Middle frontal gyrus (tissue), 1 donor: ENCODE measurements at regions not wholly inside any gene's neighbourhood (a gene's known extent, or its start where the extent isn't known, plus 50 kb on each side); places are given as distances from the start of the nearest gene placed in this dataset.
"Not testable (repeated sequence)": the region's sequence is repeated elsewhere in the genome, so short reads cannot be mapped to it uniquely, and the experiment has no call there.

Source experiments
- DNase-seq: peaks from one replicate; pipeline ENCODE4 v3.0.0-alpha.2; 2015; ENCODE audit warnings: low spot score; ENCODE audit errors: extremely low spot score

DNA sequence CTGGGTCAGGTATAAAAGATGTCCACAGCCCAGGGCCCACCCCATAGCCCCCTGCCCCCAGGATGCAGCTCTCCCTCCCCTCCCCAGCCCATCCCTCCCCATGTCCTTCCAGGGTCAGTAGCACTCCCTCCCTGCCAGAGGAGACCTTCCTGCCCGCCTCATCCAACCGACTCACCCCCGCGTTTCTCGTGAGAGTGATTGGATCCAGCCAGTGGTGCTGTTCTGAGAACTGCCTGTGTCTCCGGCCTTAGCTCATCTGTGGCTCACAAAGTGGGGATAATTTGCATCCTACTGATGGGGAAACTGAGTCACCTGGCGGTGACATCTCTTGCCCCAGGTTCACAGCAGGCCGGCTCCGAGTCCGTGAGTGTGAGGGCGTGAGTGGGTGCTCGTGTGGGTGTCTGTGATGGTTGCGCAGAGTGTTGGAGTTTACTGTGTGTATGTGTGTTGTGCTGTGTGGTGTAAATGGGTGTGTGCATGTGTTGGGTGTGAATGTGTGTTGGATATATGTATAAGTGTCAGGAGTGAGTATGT, 90.7 kb upstream of the GSE1 start:
- DNase-seq, result no peak

- no peak for DNase-seq
These were observed 90.1 kb upstream of the GSE1 start for GRCh38 chr16:85522842-85523601.

GRCh38 chr16:85523602-85524364, 89.3 kb upstream of the GSE1 start:
- DNase-seq, result no peak

- no peak for DNase-seq
These were observed 88.8 kb upstream of the GSE1 start for GRCh38 chr16:85524365-85524629.

DNA sequence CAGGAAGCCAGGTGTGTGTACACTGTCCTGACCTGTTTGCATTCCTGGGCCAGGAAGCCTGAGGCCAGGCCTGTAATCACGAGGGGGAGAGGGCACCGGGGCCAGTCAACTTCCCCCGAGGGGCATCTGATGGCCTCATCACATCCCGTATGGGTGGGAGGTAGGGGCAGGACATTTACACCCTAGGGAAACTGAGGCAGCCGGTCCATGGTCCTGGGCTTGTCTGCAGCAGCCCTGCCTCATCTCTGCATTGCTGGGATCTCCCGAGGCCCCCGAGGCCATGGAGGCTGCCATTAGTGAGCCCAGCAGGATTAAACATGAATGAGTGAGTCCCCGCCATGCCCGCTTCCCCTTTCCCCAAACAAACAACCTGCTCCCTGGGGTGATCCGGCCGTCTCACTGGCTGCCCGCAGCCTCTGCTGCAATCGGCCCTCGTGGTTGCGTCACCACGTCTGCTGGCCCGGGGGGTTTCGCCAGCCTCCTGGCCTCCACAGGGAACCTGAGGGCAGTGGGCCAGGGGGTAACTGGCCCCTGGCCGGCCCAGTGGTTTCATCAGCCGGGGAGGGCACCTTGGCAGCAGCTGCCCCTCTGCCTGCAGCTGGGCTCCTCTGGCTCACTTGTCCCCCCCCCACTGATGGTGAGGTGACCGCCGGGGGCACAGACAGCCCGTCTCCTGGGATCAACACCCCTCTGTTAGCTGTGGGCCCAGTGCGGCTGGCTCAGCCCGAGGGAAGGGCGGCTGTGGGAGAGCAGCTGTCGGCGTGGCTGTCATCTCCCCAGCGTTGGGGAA, 88.3 kb upstream of the GSE1 start:
- DNase-seq, result no peak

- no peak for DNase-seq
These were observed 87.5 kb upstream of the GSE1 start for GRCh38 chr16:85525420-85526184.

DNA sequence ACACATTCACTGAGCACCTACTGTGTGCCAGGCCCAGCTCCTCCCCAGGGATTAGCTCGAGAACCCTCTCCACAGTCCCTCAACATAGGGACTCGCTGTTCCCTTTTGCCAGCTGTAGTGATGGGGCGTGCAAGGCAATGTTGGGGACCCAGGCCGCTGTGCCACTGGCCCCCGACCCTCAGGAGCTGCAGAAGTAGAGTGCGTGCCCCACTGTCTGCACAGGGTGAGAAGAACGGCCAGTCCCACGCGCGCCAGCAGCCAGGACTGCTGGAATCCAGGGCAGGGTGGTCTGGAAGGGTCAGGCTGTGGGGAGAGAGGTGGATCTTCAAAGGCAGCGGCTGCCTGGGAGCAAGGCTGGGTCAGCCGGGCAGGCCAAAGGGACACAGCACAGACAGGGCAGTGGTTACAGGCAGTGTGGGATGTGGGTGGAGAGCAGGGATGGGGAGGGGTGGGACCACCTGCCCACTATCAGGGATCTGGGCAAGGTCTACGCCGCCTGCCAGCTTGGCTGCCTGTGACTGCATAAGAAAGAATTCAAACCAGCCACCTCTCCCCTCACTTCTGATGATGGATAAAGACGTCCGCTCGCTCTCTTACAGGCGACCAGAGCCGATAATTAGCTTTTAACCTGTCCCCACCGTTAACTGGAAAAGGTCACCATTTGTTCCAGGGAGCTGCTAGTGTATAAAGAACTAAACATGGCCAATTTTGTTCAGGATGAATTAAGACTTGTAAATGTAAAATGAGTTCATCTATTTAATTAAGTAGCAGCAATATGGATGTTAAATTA, 86.7 kb upstream of the GSE1 start:
- no peak for DNase-seq

GRCh38 chr16:85527042-85527766, 85.9 kb upstream of the GSE1 start:
- no peak for DNase-seq

DNA sequence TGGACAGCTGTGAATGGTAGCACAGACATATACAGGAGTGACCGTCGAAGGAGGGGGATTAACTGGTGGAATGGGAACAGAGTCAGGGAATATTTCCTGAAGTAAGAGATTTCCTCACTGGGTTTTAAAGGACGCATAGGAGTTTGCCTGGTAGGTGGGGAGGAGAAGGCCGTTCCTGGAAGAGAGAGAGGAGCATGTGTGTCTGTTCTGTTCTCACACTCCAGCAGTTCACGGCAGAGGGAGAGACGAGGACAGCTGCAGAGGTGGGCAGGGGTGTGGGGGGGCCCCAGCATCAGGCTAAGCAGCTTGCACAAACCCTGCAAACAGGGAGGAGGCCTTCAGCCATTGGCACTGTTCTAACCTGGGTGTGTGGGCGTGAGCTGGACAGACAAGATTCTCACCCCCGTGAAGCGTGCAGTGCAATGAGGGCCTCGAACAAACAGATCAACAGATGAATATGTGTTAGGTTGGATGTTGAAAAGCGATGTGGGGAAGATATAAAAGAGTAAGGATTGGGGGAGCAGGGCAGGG, 85.3 kb upstream of the GSE1 start:
- DNase-seq, result no peak

GRCh38 chr16:85528528-85529387, 84.4 kb upstream of the GSE1 start:
- no peak for DNase-seq

DNA sequence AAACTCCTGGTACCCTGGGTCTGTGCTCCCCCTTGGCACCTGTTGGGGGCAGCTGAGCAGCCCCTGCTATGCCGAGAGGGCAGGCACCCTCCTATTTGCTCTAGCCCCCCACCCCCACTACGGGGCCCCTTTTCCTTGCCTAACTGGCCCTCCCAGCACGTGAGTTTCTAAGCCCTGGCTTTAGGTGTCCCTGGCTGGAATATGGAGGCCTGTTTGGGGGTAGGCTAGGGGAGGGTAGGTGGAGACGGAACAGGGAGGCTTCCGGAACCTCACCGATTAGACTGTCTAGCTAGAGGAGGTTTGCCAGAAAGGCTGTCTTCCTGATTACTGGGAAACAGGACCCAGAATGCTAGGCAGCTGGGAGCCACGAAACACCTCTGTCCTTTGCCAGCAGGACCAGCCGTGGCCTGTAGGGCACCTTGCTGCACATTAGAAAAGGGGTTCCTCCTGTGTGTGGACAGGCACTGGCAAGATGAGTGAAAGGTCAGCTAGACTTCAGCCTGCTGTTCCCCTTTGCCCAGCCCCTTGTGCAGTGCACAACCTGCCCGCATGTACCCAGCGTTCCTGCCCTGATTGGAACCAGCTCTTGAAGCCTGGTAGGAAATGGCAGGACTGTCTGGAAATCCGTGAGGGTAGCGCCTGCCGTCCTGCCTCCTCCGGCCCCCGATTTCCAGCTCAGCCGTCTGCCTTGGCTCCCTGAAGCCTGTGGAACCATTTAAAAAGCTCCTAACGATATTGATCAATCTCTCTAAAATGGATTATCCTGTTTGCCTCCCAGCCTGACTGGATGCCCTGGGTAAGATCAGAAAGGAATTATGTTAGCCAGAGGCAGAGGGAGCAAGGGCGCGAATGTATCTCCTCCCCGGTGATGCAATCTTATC, 83.4 kb upstream of the GSE1 start:
- DNase-seq, result no peak

DNA sequence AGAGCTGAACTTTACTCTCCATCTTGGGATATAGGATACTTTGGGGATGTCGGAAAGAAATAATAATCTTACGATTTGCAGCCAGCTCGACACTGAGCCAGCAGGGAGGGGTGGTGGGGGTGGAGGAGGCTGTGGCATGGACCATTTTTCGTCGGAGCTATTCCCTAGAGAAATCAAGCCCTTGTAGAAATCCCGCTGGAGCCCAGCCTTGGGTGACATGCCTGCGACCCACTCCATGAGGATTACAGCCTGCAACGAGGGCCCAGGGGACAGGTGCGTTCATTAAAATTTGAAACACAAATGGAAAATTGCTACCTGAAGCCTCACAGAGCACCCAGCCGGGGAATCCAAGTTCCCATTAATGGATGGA, 82.8 kb upstream of the GSE1 start:
- no peak for DNase-seq

DNA sequence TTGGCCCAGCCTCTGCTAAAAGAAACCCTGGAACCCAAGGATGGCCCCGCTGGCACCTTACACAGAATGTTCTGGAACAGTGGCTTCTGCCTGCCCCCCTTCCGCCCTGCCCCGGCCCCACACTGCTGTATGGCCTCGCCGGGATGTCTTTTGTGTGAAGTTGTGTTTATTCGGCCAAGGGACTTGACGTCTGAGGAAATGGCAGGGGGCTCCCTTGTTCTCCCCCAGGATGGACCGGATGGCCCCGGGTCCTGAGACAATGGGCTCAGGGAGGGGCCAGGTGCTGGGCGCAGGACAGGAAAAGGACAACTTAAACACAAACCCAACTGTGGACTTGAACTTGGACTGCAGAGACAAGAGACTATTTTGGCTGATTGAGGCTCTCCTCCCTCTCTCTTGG, 81.6 kb upstream of the GSE1 start:
- no peak for DNase-seq

DNA sequence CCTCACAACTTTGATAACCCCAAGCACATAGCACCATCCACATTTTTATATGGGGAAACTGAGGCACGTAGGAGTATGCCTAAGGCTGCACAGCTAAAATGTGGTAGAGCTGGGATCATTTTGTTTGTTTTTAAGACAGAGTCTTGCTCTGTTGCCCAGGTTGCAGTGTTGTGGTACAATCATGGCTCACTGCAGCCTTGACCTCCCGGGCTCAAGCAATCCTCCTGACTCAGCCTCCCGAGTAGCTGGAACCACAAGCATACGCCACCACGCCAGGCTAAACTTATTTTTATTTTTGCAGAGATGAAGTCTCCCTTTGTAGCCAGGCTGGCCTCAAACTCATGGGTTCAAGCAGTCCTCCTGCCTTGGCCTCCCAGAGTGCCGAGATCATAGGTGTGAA, 81.0 kb upstream of the GSE1 start:
- DNase-seq, result no peak

DNA sequence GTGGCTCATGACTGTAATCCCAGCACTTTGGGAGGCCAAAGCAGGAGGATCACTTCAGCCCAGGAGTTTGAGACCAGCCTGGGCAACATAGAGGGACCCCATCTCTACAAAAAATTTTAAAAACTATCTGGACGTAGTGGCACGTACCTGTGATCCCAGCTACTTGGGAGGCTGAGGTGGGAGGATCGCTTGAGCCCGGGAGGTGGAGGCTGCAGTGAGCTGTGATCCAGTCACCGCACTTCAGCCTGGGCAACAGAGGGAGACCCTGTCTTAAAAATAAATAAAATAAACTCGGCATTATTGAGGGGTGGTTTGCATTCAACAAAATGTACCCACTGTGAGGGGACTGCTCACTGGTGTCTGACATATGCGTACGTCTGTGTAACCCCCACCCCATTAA, 79.5 kb upstream of the GSE1 start:
- not testable (repeated sequence) for DNase-seq

GRCh38 chr16:85534536-85535351, 78.4 kb upstream of the GSE1 start:
- DNase-seq, result no peak
